ENCODE measurements at regions not wholly inside any gene's neighbourhood (a gene's known extent, or its start where the extent isn't known, plus 50 kb on each side); places are given as distances from the start of the nearest gene placed in this dataset.

- Histone ChIP-seq H3K36me3 (ENCODE audit: control insufficient read depth in 4 of 4, insufficient read depth in 4 of 4, low read length in 3 of 4) (no peaks in the 10 kb centered on the region), H3K27ac (ENCODE audit: insufficient read depth in 1 of 2, low read depth in 1 of 2, low read length in 2 of 2, poor library complexity in 1 of 2, severe bottlenecking in 2 of 2) (no peak overlapping the region), H3K9me3 (ENCODE audit: control extremely low read depth in 1 of 5, control insufficient read depth in 4 of 5, insufficient read depth in 2 of 5, low read depth in 1 of 5, low read length in 4 of 5) (no peaks in the 10 kb centered on the region), H3K4me3 (ENCODE audit: control insufficient read depth in 1 of 7, extremely low read depth in 1 of 7, insufficient read depth in 4 of 7, low read depth in 2 of 7, low read length in 6 of 7) (no peak overlapping the region), H3K4me1 (ENCODE audit: control extremely low read depth in 1 of 4, control insufficient read depth in 4 of 4, insufficient read depth in 4 of 4, low read length in 3 of 4) (no peaks in the 10 kb centered on the region), H3K27me3 (replicated peaks in 2 of 5; ENCODE audit: control insufficient read depth in 4 of 5, insufficient read depth in 5 of 5, low read length in 4 of 5) (no peaks in the 10 kb centered on the region)
- no peak for DNase-seq
- ChIA-PET POLR2A (no interaction called here), CTCF (no interaction called here)
- no CpG with 5 or more reads among the region's 1 CpG for WGBS (ENCODE audit: insufficient coverage)
Observed at GRCh38 chrX:22445880-22446279, 173.2 kb downstream of the CBLL2 start.

- no peaks in the 10 kb centered on the region for H3K27me3 ChIP-seq (replicated peaks in 2 of 5; ENCODE audit: control insufficient read depth in 4 of 5, insufficient read depth in 5 of 5, low read length in 4 of 5)
- POLR2A ChIA-PET = no interaction called here
- CTCF ChIA-PET = no interaction called here
- H3K36me3 ChIP-seq (ENCODE audit: control insufficient read depth in 4 of 4, insufficient read depth in 4 of 4, low read length in 3 of 4) = no peaks in the 10 kb centered on the region
- H3K27ac ChIP-seq (ENCODE audit: insufficient read depth in 1 of 2, low read depth in 1 of 2, low read length in 2 of 2, poor library complexity in 1 of 2, severe bottlenecking in 2 of 2) = no peak overlapping the region
- H3K4me3 ChIP-seq (ENCODE audit: control insufficient read depth in 1 of 7, extremely low read depth in 1 of 7, insufficient read depth in 4 of 7, low read depth in 2 of 7, low read length in 6 of 7) = no peak overlapping the region
- H3K9me3 ChIP-seq (ENCODE audit: control extremely low read depth in 1 of 5, control insufficient read depth in 4 of 5, insufficient read depth in 2 of 5, low read depth in 1 of 5, low read length in 4 of 5) = no peaks in the 10 kb centered on the region
- no peak for DNase-seq
- WGBS (ENCODE audit: insufficient coverage) = no CpG with 5 or more reads among the region's 2 CpGs
- no peaks in the 10 kb centered on the region for H3K4me1 ChIP-seq (ENCODE audit: control extremely low read depth in 1 of 4, control insufficient read depth in 4 of 4, insufficient read depth in 4 of 4, low read length in 3 of 4)
Observed at GRCh38 chrX:22462959-22463358, 190.2 kb downstream of the CBLL2 start.

GRCh38 chrX:22467571-22467970 is 194.9 kb downstream of the CBLL2 start:
- POLR2A ChIA-PET = interaction anchor here (0.7 kb wide), 1 partner anchor 722 kb away, joined by 4 read pairs; no protein-coding TSS in a partner anchor
- peak in 2 of 3 donors; percentile 8 to 32 for DNase-seq
- Histone ChIP-seq H3K36me3 (ENCODE audit: control insufficient read depth in 4 of 4, insufficient read depth in 4 of 4, low read length in 3 of 4) (no peaks in the 10 kb centered on the region), H3K27ac (ENCODE audit: insufficient read depth in 1 of 2, low read depth in 1 of 2, low read length in 2 of 2, poor library complexity in 1 of 2, severe bottlenecking in 2 of 2) (no peak overlapping the region), H3K4me1 (ENCODE audit: control extremely low read depth in 1 of 4, control insufficient read depth in 4 of 4, insufficient read depth in 4 of 4, low read length in 3 of 4) (no peaks in the 10 kb centered on the region), H3K4me3 (ENCODE audit: control insufficient read depth in 1 of 7, extremely low read depth in 1 of 7, insufficient read depth in 4 of 7, low read depth in 2 of 7, low read length in 6 of 7) (no peak overlapping the region), H3K27me3 (replicated peaks in 2 of 5; ENCODE audit: control insufficient read depth in 4 of 5, insufficient read depth in 5 of 5, low read length in 4 of 5) (no peaks in the 10 kb centered on the region), H3K9me3 (ENCODE audit: control extremely low read depth in 1 of 5, control insufficient read depth in 4 of 5, insufficient read depth in 2 of 5, low read depth in 1 of 5, low read length in 4 of 5) (no peaks in the 10 kb centered on the region)
- CTCF ChIA-PET = no interaction called here
- WGBS (ENCODE audit: insufficient coverage) = 50% methylated on average over 1 of the region's 2 CpGs

GRCh38 chrX:22481436-22481835 is 208.7 kb downstream of the CBLL2 start:
- no peaks in the 10 kb centered on the region for H3K27me3 ChIP-seq (replicated peaks in 2 of 5; ENCODE audit: control insufficient read depth in 4 of 5, insufficient read depth in 5 of 5, low read length in 4 of 5)
- CTCF ChIA-PET = no interaction called here
- peaks cover 0 to 5% (median 3%) of the 10 kb centered on the region in 5 experiments for H3K9me3 ChIP-seq (ENCODE audit: control extremely low read depth in 1 of 5, control insufficient read depth in 4 of 5, insufficient read depth in 2 of 5, low read depth in 1 of 5, low read length in 4 of 5)
- DNase-seq = no peak
- POLR2A ChIA-PET = no interaction called here
- H3K4me1 ChIP-seq (ENCODE audit: control extremely low read depth in 1 of 4, control insufficient read depth in 4 of 4, insufficient read depth in 4 of 4, low read length in 3 of 4) = no peaks in the 10 kb centered on the region
- WGBS (ENCODE audit: insufficient coverage) = no CpG with 5 or more reads among the region's 2 CpGs
- H3K4me3 ChIP-seq (ENCODE audit: control insufficient read depth in 1 of 7, extremely low read depth in 1 of 7, insufficient read depth in 4 of 7, low read depth in 2 of 7, low read length in 6 of 7) = no peak overlapping the region
- H3K36me3 ChIP-seq (ENCODE audit: control insufficient read depth in 4 of 4, insufficient read depth in 4 of 4, low read length in 3 of 4) = no peaks in the 10 kb centered on the region
- no peak overlapping the region for H3K27ac ChIP-seq (ENCODE audit: insufficient read depth in 1 of 2, low read depth in 1 of 2, low read length in 2 of 2, poor library complexity in 1 of 2, severe bottlenecking in 2 of 2)

GRCh38 chrX:22486296-22486695 is 213.6 kb downstream of the CBLL2 start:
- WGBS (ENCODE audit: insufficient coverage) = 100% methylated on average over 2 of the region's 6 CpGs
- no peaks in the 10 kb centered on the region for H3K27me3 ChIP-seq (replicated peaks in 2 of 5; ENCODE audit: control insufficient read depth in 4 of 5, insufficient read depth in 5 of 5, low read length in 4 of 5)
- no peaks in the 10 kb centered on the region for H3K4me1 ChIP-seq (ENCODE audit: control extremely low read depth in 1 of 4, control insufficient read depth in 4 of 4, insufficient read depth in 4 of 4, low read length in 3 of 4)
- H3K27ac ChIP-seq (ENCODE audit: insufficient read depth in 1 of 2, low read depth in 1 of 2, low read length in 2 of 2, poor library complexity in 1 of 2, severe bottlenecking in 2 of 2) = no peak overlapping the region
- no peaks in the 10 kb centered on the region for H3K9me3 ChIP-seq (ENCODE audit: control extremely low read depth in 1 of 5, control insufficient read depth in 4 of 5, insufficient read depth in 2 of 5, low read depth in 1 of 5, low read length in 4 of 5)
- H3K36me3 ChIP-seq (ENCODE audit: control insufficient read depth in 4 of 4, insufficient read depth in 4 of 4, low read length in 3 of 4) = no peaks in the 10 kb centered on the region
- H3K4me3 ChIP-seq (ENCODE audit: control insufficient read depth in 1 of 7, extremely low read depth in 1 of 7, insufficient read depth in 4 of 7, low read depth in 2 of 7, low read length in 6 of 7) = no peak overlapping the region
- CTCF ChIA-PET = interaction anchor here (1.2 kb wide), 1 partner anchor 12 kb away, joined by 3 read pairs; no protein-coding TSS in a partner anchor
- peak in 2 of 3 donors; percentile 33 to 62 for DNase-seq
- POLR2A ChIA-PET = no interaction called here

- no peak for DNase-seq
- Histone ChIP-seq H3K9me3 (ENCODE audit: control extremely low read depth in 1 of 5, control insufficient read depth in 4 of 5, insufficient read depth in 2 of 5, low read depth in 1 of 5, low read length in 4 of 5) (peaks cover 0 to 2% (median 0%) of the 10 kb centered on the region in 5 experiments), H3K36me3 (ENCODE audit: control insufficient read depth in 4 of 4, insufficient read depth in 4 of 4, low read length in 3 of 4) (no peaks in the 10 kb centered on the region), H3K4me1 (ENCODE audit: control extremely low read depth in 1 of 4, control insufficient read depth in 4 of 4, insufficient read depth in 4 of 4, low read length in 3 of 4) (no peaks in the 10 kb centered on the region), H3K27ac (ENCODE audit: insufficient read depth in 1 of 2, low read depth in 1 of 2, low read length in 2 of 2, poor library complexity in 1 of 2, severe bottlenecking in 2 of 2) (no peak overlapping the region), H3K4me3 (ENCODE audit: control insufficient read depth in 1 of 7, extremely low read depth in 1 of 7, insufficient read depth in 4 of 7, low read depth in 2 of 7, low read length in 6 of 7) (no peak overlapping the region), H3K27me3 (replicated peaks in 2 of 5; ENCODE audit: control insufficient read depth in 4 of 5, insufficient read depth in 5 of 5, low read length in 4 of 5) (peaks cover 0 to 5% (median 0%) of the 10 kb centered on the region in 5 experiments)
- ChIA-PET CTCF (no interaction called here), POLR2A (no interaction called here)
- WGBS (ENCODE audit: insufficient coverage) = 86% methylated on average over 4 of the region's 5 CpGs
Observed at GRCh38 chrX:22516893-22517292, 244.2 kb downstream of the CBLL2 start.

GRCh38 chrX:22520128-22520828 is 247.6 kb downstream of the CBLL2 start:
- no peaks in the 10 kb centered on the region for H3K36me3 ChIP-seq (ENCODE audit: control insufficient read depth in 4 of 4, insufficient read depth in 4 of 4, low read length in 3 of 4)
- POLR2A ChIA-PET = no interaction called here
- no peak overlapping the region for H3K27ac ChIP-seq (ENCODE audit: insufficient read depth in 1 of 2, low read depth in 1 of 2, low read length in 2 of 2, poor library complexity in 1 of 2, severe bottlenecking in 2 of 2)
- DNase-seq = no peak
- H3K27me3 ChIP-seq (replicated peaks in 2 of 5; ENCODE audit: control insufficient read depth in 4 of 5, insufficient read depth in 5 of 5, low read length in 4 of 5) = peaks cover 0 to 5% (median 0%) of the 10 kb centered on the region in 5 experiments
- no peak overlapping the region for H3K4me3 ChIP-seq (ENCODE audit: control insufficient read depth in 1 of 7, extremely low read depth in 1 of 7, insufficient read depth in 4 of 7, low read depth in 2 of 7, low read length in 6 of 7)
- no peaks in the 10 kb centered on the region for H3K4me1 ChIP-seq (ENCODE audit: control extremely low read depth in 1 of 4, control insufficient read depth in 4 of 4, insufficient read depth in 4 of 4, low read length in 3 of 4)
- peaks cover 0 to 2% (median 0%) of the 10 kb centered on the region in 5 experiments for H3K9me3 ChIP-seq (ENCODE audit: control extremely low read depth in 1 of 5, control insufficient read depth in 4 of 5, insufficient read depth in 2 of 5, low read depth in 1 of 5, low read length in 4 of 5)
- CTCF ChIA-PET = no interaction called here
- 97% methylated on average over 3 of the region's 5 CpGs for WGBS (ENCODE audit: insufficient coverage)
